Caco-2 (cell line): ENCODE measurements at regions not wholly inside any gene's neighbourhood (a gene's known extent, or its start where the extent isn't known, plus 50 kb on each side); places are given as distances from the start of the nearest gene placed in this dataset.

Source experiments
- BruUV-seq: library from RNA; stranded (reverse); fragments of 400-500 nt; replicated peaks from 2 replicates; lab custom pipeline; 2021; lab: Mats Ljungman, UMichigan
- CTCF ChIA-PET: fragments of 300-600 bp; sonication (Branson Sonifier 250); formaldehyde crosslinking; loops from one replicate; lab custom pipeline; 2022; ENCODE audit warnings: antibody characterized with exemption; lab: Charles Lee
- POLR2A ChIA-PET: fragments of 300-600 bp; sonication (Branson Sonifier 250); formaldehyde crosslinking; loops from one replicate; lab custom pipeline; 2022; ENCODE audit warnings: antibody characterized with exemption; lab: Charles Lee
- DNase-seq, 2 experiments: peaks; one replicate each; pipeline versions ENCODE4 v3.0.0 to v3.0.0-alpha.2; 2020 to 2022
- H3K27me3 ChIP-seq: replicated peaks from 2 replicates; pipeline ENCODE4 v1.6.0; 2011; ENCODE audit warnings: low read length; ENCODE audit not compliant: control insufficient read depth, insufficient read depth
- H3K36me3 ChIP-seq: 2 replicates; pipeline ENCODE4 v1.5.1; 2011; ENCODE audit warnings: low read length; ENCODE audit not compliant: control insufficient read depth, insufficient read depth
- H3K4me1 ChIP-seq: fragments of 250-450 bp; sonication (Bioruptor Pico); 2 replicates; pipeline ENCODE4 v1.5.1; 2020; ENCODE audit warnings: mild to moderate bottlenecking
- H3K4me3 ChIP-seq: 2 replicates; pipeline ENCODE4 v1.5.1; 2011; ENCODE audit warnings: low read depth, mild to moderate bottlenecking, control low read depth, low read length
- H3K9me3 ChIP-seq: fragments of 250-450 bp; sonication (Bioruptor Pico); 2 replicates; pipeline ENCODE4 v1.5.1; 2020; ENCODE audit warnings: mild to moderate bottlenecking, moderate library complexity
- H3K27ac Mint-ChIP-seq: one replicate; pipeline ENCODE4 v1.8.0; 2022; ENCODE audit warnings: mixed read lengths; ENCODE audit not compliant: unreplicated experiment
- H3K27me3 Mint-ChIP-seq: one replicate; pipeline ENCODE4 v1.8.0; 2022; ENCODE audit warnings: mixed read lengths; ENCODE audit not compliant: insufficient read depth, unreplicated experiment
- H3K36me3 Mint-ChIP-seq: one replicate; pipeline ENCODE4 v1.8.0; 2022; ENCODE audit warnings: mild to moderate bottlenecking, mixed read lengths; ENCODE audit not compliant: insufficient read depth, unreplicated experiment
- H3K4me1 Mint-ChIP-seq: one replicate; pipeline ENCODE4 v1.8.0; 2022; ENCODE audit warnings: low read depth, mixed read lengths; ENCODE audit not compliant: unreplicated experiment
- H3K4me3 Mint-ChIP-seq: one replicate; pipeline ENCODE4 v1.8.0; 2022; ENCODE audit warnings: mild to moderate bottlenecking, moderate library complexity, mixed read lengths; ENCODE audit not compliant: unreplicated experiment
- H3K9me3 Mint-ChIP-seq: one replicate; pipeline ENCODE4 v1.8.0; 2022; ENCODE audit warnings: mixed read lengths; ENCODE audit not compliant: unreplicated experiment
- intact Hi-C: fragments of 100-400 bp; cut with micrococcal nuclease; formaldehyde crosslinking; loops from one replicate; pipeline ENCODE4 v1.10.0; 2022; ENCODE audit not compliant: unreplicated experiment
- TF ChIP-seq, protein P1 (sequence below), 2 experiments: fragments of 200-600 bp in 1 of 2; IDR thresholded peaks; 1 replicate in 1 of 2; 2 replicates in 1 of 2; pipeline versions ENCODE4 v1.5.1 to v1.8.0; 2011 to 2022; ENCODE audit warnings: antibody characterized with exemption in 1 of 2, control low read depth in 1 of 2, inconsistent platforms in 1 of 2, low read depth in 1 of 2, low read length in 1 of 2, mild to moderate bottlenecking in 1 of 2, moderate library complexity in 1 of 2; ENCODE audit not compliant: insufficient read depth in 1 of 2, severe bottlenecking in 1 of 2, unreplicated experiment in 1 of 2

DNA sequence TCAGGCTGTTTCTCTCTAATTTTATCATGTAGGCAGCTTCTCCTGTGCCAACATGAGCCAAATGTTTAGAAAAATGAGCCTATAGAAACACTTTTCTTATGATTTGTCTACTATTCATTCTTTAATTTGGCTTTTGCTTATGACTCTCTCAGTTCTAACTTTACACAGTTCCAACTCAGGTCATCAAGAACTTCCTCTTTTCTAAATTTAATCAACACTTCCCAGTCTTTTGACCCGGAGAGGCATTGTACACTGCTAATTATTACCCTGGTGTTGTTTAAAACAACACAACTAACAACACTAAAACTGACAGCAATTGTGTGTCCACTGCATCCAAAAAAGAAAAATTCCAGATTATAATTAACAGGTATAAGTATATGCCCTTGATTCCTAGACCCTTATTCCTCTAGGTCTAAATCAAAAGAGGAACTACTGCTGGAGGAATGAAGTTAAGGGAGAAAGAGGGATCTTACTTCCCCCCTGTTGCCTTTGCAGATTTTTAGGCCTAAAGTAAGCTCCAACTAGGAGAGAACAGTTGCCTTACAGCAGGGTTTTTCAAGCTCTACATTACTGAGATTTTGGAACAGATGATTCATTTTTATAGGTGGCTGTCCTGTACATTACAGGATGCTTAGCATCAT lies 332.2 kb upstream of the GOLIM4 start:
- POLR2A ChIA-PET: no interaction called here
- no peaks in the 10 kb centered on the region for H3K27me3 Mint-ChIP-seq

DNA sequence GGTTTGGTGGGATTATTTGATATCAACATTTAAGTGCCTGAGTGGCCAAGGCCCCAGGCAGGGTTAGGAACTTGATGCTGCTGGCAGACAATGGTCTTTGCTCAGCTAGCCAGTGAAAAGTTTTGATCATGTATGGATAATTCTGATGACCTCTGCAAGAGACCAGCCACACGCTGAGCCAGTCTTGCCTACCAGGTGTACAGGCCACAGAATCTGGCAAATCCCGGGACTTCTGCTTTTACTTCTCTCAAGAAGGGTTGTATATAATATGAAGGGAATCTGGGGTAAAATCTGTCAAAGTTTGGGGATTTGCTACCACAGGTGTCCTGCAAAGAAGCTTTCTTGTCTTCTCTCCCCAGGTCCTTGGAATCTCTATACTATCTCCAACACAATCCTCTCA lies 331.4 kb upstream of the GOLIM4 start:
- no peaks in the 10 kb centered on the region for H3K36me3 ChIP-seq
- no peak overlapping the region for H3K4me3 Mint-ChIP-seq
- no peaks in the 10 kb centered on the region for H3K27me3 Mint-ChIP-seq
- no peaks in the 10 kb centered on the region for H3K4me1 Mint-ChIP-seq
- no peaks in the 10 kb centered on the region for H3K4me1 ChIP-seq
- no peaks in the 10 kb centered on the region for H3K9me3 Mint-ChIP-seq
- no peak for DNase-seq
- no peaks in the 10 kb centered on the region for H3K27me3 ChIP-seq
- no peak overlapping the region for H3K27ac Mint-ChIP-seq
- H3K4me3 ChIP-seq: no peak overlapping the region
- no peaks in the 10 kb centered on the region for H3K36me3 Mint-ChIP-seq
- CTCF ChIA-PET: no interaction called here
- BruUV-seq: no TSS peak
- intact Hi-C loops: no loop called here
- POLR2A ChIA-PET: no interaction called here
- TF ChIP-seq, protein P1, sequence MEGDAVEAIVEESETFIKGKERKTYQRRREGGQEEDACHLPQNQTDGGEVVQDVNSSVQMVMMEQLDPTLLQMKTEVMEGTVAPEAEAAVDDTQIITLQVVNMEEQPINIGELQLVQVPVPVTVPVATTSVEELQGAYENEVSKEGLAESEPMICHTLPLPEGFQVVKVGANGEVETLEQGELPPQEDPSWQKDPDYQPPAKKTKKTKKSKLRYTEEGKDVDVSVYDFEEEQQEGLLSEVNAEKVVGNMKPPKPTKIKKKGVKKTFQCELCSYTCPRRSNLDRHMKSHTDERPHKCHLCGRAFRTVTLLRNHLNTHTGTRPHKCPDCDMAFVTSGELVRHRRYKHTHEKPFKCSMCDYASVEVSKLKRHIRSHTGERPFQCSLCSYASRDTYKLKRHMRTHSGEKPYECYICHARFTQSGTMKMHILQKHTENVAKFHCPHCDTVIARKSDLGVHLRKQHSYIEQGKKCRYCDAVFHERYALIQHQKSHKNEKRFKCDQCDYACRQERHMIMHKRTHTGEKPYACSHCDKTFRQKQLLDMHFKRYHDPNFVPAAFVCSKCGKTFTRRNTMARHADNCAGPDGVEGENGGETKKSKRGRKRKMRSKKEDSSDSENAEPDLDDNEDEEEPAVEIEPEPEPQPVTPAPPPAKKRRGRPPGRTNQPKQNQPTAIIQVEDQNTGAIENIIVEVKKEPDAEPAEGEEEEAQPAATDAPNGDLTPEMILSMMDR (IDR thresholded peaks at IDR 0.05; ENCODE audit: insufficient read depth in 1 of 2, low read depth in 1 of 2, low read length in 1 of 2, severe bottlenecking in 1 of 2, unreplicated experiment in 1 of 2): no peak
- no peaks in the 10 kb centered on the region for H3K9me3 ChIP-seq

More for the DNA sequence above, 332.2 kb upstream of the GOLIM4 start:
- TF ChIP-seq, protein P1 (IDR thresholded peaks at IDR 0.05; ENCODE audit: insufficient read depth in 1 of 2, low read depth in 1 of 2, low read length in 1 of 2, severe bottlenecking in 1 of 2, unreplicated experiment in 1 of 2): no peak
- Histone ChIP-seq H3K27me3 (no peaks in the 10 kb centered on the region), H3K4me1 (no peaks in the 10 kb centered on the region), H3K9me3 (no peaks in the 10 kb centered on the region), H3K4me3 (no peak overlapping the region), H3K36me3 (no peaks in the 10 kb centered on the region)
- Mint-ChIP-seq H3K27ac (no peak overlapping the region), H3K4me1 (no peaks in the 10 kb centered on the region), H3K36me3 (no peaks in the 10 kb centered on the region), H3K4me3 (no peak overlapping the region), H3K9me3 (no peaks in the 10 kb centered on the region)
- no peak for DNase-seq
- intact Hi-C loops: no loop called here
- BruUV-seq: no TSS peak
- CTCF ChIA-PET: no interaction called here

DNA sequence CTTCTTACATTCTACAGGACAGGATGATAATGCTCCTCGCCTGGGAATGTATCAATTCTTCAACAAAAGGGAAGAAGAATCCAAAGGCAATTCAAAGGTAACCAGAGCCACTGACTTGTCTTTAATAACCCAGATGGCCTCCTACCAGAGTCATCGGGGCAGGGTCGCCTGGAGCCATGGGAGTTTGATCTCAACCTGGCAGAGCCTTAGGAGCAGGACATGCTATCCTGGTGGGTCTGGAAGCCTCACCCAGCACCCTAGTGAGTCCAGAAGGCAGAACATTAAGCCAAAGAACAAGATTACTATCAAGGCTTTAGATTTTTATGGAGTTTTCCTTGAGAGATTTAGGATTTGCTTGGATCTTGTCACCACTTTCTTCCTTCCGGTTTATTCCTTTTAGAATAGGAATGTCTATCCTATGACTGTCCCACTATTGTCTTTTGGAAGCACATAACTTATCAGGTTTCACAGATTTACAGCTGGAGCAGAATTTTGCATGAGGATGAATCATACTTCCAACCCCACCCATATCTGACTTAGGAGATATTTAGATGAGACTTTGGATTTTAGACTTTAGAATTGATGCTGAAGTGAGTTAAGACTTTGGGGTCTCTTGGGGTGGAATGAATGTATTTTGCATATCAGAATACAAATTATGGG lies 330.3 kb upstream of the GOLIM4 start:
- no peaks in the 10 kb centered on the region for H3K4me1 ChIP-seq
- H3K9me3 ChIP-seq: no peaks in the 10 kb centered on the region
- POLR2A ChIA-PET: no interaction called here
- Mint-ChIP-seq H3K36me3 (no peaks in the 10 kb centered on the region), H3K4me1 (no peaks in the 10 kb centered on the region), H3K27me3 (no peaks in the 10 kb centered on the region), H3K4me3 (no peak overlapping the region), H3K27ac (no peak overlapping the region), H3K9me3 (no peaks in the 10 kb centered on the region)
- H3K4me3 ChIP-seq: no peak overlapping the region
- intact Hi-C loops: no loop called here
- DNase-seq: no peak
- H3K27me3 ChIP-seq: no peaks in the 10 kb centered on the region
- BruUV-seq: no TSS peak
- CTCF ChIA-PET: no interaction called here
- no peaks in the 10 kb centered on the region for H3K36me3 ChIP-seq
- TF ChIP-seq, protein P1 (IDR thresholded peaks at IDR 0.05; ENCODE audit: insufficient read depth in 1 of 2, low read depth in 1 of 2, low read length in 1 of 2, severe bottlenecking in 1 of 2, unreplicated experiment in 1 of 2): no peak
